ENCODE measurements at regions not wholly inside any gene's neighbourhood (a gene's known extent, or its start where the extent isn't known, plus 50 kb on each side); places are given as distances from the start of the nearest gene placed in this dataset.

GRCh38 chr16:55406651-55407050, 72.3 kb upstream of the MMP2 start (continued):
- TF ChIP-seq RBBP5 (IDR thresholded peaks at IDR 0.05; ENCODE audit: borderline replicate concordance, low read depth, low read length) = no peak

All from H1 (cell line).